ENCODE measurements at regions not wholly inside any gene's neighbourhood (a gene's known extent, or its start where the extent isn't known, plus 50 kb on each side); places are given as distances from the start of the nearest gene placed in this dataset.
"Not testable (repeated sequence)": the region's sequence is repeated elsewhere in the genome, so short reads cannot be mapped to it uniquely, and the experiment has no call there.

DNA sequence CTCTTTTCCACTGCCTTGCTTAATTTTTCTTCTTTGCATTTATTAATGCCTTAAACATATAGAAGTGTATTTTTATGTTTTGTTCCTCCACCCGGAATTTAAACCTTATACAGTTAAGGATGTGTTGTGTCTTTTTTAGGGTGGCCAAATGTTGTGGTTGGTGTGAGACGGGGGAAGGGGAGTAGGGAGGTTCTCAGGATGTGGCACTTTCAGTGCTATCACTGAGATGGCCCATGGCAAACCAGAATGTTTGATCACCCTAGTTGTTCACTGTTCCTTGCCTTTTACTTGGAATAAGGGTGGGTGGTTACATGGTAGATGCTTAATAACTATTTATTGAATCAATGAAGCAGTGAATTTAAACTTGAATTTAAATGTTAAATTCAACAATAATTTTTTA, 216.0 kb upstream of the SLITRK1 start:
- no peak for DNase-seq

DNA sequence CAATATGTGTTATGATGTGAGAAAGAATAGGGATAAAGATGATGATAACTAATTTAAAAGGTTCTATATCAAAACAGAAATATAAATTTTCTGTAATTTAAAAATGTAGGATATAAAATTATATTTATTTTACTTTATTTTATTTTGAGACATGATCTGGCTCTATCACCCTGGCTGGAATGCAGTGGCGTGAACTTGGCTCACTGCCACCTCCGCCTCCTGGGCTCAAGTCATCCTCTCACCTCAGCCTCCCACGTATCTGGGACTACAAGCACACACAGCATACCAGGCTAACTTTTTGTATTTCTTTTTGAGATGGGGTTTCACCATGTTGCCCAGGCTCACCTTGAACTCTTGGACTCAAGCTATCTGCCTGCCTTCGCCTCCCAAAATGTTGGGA, 214.9 kb upstream of the SLITRK1 start:
- no peak for DNase-seq

DNA sequence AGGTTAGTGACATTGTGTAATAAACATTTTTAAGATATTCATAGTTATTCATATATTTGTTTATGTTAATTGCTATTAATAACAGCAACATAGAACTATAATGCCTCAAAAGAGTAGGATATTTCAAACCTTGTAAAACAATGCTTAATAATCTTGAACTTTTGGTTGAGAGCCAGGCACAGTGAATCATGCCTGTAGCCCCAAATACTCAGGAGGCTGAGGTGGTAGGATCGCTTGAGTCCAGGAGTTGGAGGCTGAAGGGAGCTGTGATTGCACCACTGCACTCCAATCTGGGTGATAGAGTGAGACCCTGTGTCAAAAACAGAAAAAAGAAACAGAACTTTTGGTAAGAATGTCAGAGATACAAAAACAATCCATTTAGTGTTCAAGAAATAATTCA, 213.9 kb upstream of the SLITRK1 start:
- DNase-seq, result no peak

DNA sequence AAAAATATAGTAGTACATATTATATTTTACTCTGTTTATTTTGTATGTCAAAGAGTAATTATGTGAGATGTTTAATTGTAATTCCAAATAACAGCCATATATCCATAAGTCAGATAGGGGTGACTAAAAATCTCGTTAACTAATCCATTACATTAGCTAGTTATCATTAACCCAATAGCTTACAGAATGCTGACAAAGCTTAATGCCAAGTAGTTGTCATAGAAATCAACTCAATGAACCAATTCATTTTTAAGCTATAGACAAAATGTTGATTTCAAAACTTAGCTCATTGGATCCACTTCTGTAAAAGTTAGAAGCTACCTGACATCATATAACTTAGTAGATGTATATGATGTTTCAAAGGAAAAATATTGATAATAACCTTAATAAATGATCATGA, 206.7 kb upstream of the SLITRK1 start:
- no peak for DNase-seq

DNA sequence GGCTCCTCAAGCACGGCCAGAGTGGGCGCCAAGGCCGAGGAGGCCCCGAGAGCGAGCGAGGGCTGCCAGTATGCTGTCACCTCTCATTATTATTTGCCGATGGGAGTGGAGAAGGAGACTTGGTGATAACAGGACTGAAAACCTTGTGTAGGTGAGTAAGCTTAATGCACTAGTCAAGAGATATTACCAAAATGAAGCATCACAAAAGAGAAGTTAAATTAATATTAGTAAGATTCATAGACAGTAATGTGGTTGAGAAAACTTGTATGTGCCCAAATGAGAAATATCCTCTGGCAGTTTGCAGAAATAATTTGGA, 204.5 kb upstream of the SLITRK1 start:
- no peak for DNase-seq

DNA sequence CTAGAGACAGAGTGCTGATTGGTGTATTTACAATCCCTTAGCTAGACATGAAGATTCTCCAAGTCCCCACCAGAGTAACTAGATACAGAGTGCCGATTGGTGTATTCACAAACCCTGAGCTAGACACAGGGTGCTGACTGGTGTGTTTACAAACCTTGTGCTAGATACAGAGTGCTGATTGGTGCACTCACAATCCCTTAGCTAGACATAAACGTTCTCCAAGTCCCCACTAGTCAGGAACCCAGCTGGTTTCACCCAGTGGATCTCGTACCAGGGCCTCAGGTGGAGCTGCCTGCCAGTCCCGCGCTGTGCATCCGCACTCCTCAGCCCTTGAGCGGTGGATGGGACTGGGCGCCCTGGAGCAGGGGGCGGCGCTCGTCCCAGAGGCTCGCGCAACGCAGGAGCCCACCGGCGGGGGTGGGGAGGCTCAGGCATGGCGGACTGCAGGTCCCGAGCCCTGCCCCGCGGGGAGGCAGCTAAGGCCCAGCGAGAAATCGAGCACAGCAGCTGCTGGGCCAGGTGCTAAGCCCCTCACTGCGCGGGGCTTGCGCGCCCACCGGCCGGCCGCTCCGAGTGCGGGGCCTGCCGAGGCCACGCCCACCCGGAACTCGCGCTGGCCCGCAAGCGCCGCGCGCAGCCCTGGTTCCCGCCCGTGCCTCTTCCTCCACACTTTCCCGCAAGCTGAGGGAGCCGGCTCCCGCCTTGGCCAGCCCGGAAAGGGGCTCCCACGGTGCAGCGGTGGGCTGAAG, 204.0 kb upstream of the SLITRK1 start:
- DNase-seq, result not testable (repeated sequence)

DNA sequence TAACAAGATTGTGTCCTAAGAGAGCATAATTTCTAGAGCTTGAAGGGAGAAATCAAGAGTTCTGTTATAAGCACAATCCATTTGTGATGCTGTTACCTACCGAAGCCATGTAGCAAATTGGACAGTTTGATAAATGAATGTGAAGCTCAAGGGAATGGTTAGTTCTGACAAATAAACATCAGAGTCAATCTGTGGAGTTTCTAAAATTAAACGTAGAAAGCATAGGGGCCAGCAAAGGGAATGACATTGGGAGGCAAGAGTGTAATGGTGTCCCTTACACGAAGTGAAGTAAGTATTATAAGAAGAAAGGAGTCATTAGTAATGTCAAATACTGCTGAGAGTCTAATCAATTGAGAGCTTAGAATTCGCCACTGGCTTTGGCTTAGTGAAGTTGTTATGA, 200.2 kb upstream of the SLITRK1 start:
- no peak for DNase-seq

DNA sequence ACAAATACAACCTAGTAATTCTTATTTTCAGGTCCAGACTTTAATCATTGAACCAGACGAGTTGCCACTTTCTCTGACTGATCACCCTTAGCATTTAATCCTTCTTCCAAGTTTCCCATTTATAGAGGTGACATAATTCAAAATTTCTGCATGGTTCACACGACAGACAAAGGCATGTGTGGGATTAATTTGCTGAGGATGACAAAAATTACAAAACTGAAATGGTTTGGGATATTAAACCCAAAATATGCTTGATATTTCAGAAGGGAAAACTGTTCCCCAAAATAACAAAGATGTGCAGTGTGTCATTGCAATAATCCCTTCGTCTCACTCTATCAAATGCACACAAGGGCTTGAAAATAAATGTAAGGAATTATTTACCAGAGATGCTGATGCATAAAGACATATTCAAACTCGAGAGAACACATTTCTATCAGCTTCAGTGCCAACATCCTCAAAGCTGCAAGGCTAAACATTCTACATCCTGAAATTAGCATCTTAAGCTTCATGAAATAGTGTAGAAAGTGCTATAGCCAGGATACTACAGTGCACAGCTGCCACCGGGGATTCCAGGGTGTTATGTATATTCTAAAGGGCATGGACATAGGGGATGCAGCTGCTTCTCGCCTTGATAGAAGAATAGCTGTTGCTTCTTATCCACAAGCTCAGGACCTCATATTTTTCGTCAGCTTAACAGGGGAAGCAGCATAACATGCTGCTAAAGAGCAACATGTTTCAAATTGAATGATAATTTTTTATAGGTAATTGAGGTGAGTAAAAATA, 198.7 kb upstream of the SLITRK1 start:
- DNase-seq, result no peak

DNA sequence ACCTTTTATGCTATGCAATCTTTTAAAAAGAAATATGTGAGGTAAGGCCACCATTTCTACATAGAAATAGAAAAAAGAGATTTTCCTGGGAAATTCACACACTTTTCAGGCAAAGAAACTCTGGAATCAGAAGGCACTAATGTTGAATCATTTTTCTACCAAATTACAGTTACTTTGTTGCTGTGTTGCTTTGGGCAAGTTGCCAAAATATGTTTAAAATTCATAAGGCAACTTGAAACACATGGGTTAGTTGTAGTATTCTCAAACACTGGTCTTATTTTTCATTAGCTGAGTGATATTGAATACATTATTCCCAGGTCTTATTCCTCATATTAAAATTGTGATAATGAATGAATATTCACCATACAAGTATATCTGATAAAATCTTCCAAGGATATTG, 195.0 kb upstream of the SLITRK1 start:
- DNase-seq, result no peak

DNA sequence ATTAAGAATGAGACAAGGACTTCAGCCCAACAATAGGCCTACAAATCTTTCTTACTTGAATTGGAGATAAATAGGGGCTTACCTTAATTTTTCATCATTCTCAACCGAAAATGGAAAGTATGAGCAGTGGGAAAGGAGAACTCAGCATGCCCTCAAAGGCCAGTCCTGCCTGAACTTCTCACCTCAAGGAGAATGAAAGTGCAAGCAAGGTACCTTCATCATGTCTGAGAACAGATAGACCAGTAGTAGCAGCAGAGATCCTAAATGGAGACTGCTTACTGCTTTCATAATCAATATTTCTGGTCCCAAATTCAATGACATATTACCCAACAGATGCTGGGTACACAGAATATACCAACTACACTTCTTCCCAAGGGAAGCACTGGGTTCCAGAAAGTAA, 194.0 kb upstream of the SLITRK1 start:
- no peak for DNase-seq

DNA sequence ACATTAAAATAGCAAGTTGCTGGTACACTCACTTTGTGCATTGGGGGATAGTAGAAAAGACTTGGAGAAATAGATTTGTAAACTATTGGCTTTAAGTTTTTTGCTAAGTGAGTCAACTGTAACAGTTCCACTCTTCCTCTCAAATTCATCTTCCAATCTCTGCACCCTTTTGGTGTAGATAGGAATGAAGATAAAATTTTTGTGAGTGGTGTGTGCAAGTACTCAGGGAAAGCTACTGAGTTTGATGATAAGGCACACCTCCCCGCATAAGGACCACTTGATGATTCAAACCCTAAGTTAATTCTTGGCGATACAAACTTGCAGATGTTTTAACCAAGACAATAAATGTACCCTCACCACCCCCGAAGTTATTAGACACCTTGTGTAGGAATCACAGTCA, 168.3 kb upstream of the SLITRK1 start:
- DNase-seq, result no peak

DNA sequence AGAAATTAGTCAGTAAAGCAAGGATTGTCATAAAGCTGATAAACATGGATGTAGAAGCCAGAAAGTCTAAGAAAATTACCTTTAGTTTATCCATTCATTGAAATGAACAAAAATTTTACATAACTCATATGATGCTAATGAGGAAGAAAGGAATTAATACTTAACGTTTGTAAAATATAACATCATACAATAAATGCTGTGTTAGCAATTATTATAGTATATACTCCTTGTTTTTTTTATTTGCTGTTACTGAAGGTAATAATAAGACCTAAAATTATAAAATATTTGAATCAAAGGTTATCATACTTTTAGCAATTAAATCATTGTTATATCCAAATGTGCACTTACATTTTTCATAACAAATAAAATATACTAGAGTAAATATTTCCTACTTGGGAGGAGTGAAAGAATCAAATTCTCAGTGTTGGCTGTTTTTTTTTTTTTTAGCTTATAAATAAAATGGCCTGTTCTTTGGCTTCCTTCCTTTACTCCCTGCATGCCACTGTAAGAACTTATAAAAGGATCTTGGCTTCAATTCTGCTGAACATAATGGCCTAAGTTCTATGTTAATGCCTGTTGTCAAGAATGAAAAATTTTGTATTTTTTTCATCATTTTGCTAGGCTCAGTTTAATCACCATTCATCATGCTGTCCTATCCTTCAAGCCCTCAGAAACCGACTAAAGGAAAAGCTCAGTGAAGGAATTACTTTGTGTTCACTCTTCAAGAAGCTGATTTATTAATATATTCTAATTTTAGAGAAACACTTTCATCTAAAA, 167.4 kb upstream of the SLITRK1 start:
- no peak for DNase-seq

DNA sequence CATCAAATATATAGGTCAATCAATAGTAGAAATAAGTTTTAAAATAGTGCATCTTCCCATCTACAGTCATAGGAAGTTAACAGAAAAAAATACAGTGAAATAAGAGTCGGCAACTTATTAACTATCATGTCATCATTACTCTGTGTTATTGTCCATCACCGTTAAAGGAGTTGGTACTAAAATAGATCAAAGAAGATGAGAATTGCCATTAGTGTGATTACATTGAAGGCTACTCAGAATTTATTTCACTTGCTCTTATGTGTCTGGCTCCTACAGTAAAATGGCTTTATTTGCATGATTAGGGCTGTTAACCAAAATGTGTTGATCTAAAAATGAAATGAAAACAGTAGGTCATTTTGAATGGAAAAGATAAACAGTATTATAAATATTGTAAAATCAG, 162.5 kb upstream of the SLITRK1 start:
- DNase-seq, result no peak

DNA sequence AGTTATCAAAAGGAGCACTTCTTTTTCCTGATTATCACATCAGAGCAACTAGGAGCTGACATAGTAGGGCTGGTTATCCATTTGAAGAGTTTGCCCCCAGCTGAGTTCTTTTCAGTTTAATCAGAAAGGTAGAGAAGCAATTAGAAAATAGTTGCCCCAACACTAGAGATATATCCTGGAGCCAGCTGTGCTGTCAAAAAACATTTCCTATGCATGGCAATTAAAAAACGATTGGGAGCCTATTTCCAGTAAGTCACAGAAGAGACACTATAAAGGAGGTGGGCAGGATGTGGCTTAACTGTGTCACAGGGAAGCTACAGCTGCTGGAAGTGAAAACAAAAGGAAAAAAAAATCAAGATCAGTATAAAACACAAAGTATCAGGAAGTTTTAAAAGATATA, 155.7 kb upstream of the SLITRK1 start:
- DNase-seq, result peak in 1 of 2 donors; percentile 18

DNA sequence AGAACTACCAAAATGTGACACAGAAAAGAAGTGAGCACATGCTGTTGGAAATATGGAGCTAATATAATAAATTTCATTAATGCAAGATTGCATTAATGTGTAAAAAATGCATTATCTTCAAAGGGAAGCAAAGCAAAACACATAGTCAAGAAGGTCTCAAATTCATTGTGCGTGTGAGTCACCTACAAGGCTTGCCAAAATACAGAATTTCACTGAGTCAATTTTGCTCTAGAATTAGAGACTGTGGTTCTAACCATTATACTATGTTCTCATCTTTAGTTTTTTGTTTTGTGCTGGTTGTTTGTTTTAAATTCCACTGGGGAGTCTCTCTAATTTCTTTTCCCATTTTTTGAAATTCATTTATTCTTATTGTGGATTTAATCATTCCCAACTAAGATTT, 149.8 kb upstream of the SLITRK1 start:
- no peak for DNase-seq

DNA sequence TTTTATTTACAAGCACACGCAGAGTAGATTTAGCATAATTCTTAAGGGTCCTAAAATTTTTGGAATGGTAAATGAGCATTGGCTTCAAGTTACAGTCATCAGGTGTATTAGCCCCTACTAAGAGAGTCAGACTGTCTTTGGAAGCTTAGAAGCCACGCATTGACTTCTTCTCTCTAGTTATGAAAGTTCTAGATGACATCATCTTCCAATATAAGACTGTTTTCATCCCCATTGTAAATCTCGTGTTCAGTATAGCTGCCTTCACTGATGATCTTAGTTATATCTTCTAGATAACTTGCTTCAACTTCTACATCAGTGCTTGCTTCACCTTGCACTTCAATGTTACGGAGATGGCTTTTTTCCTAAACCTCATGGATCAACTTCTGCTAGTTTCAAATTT, 148.8 kb upstream of the SLITRK1 start:
- no peak for DNase-seq

DNA sequence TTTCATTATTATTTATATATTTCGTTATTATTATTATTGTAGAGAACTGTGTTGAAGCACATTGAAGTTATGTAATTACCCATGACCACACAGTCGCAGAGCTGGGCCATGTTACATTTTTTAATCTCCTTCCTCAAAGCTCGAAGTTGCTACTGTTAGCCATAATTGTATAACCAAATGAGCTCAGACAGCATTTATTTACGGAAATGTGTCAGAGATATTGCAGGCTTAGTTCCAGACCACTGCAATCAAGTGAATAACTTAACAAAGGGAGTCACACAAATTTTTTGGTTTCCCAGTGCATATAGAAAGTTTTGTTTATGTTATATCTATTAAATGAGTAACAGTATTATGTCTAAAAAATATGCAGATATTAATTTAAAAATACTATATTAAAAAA, 147.1 kb upstream of the SLITRK1 start:
- no peak for DNase-seq

DNA sequence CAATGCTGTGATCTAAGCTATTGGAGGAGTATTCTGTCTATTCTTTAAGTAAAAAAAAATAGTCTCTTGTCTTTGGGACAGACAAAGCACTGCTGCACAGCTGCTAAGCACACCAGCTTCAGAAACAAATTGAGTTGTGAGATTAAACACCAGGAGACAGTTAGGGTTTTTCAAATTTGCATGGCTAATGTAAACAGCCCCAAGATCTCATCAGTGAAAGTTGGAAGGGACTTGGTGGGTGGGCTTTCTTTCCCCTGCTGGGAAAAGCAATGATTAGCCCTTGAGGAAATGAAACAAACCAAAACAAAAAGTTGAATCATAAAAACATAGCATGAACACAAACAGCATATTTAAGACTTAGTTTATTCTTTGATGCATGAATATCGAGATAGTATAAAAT, 143.6 kb upstream of the SLITRK1 start:
- DNase-seq, result no peak

DNA sequence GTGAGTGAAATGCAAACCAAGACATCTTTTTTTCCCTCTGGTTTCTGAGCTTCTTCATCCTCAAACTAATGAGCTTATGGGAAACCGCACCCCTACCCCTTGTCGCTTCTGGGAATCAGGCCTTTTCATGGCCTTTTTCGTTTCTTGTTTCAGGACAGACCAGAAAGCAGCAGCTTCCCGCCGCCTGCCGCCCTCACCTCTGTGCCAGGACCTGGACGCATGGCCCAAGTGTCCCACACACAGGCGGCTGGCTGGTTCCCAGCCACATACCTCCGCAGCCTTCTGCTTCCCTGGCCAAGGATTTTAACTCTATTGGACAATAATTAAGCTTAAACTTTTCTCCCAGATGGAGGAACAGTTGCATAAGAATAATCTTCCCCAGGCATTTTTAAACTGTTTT, 114.1 kb upstream of the SLITRK1 start:
- no peak for DNase-seq

DNA sequence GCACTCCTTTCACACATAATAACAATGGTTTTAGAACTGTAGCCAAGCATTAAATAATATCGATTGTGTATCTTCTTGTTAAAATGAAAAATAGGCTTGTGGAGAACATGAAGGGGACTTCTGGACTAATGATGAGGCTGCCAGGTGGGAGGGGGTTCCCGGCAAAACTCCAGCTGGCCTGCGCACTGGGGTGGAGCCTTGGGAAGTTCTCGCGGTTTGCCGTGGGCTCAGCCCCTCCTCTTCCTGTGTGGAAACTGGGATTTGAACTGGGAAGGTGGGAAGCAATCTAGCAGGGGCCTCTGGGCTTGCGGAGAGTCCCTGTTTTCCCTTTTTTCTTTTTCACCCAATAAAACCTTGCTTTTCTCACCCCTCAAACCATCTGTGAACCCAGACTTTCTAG, 113.7 kb upstream of the SLITRK1 start:
- DNase-seq, result no peak

DNA sequence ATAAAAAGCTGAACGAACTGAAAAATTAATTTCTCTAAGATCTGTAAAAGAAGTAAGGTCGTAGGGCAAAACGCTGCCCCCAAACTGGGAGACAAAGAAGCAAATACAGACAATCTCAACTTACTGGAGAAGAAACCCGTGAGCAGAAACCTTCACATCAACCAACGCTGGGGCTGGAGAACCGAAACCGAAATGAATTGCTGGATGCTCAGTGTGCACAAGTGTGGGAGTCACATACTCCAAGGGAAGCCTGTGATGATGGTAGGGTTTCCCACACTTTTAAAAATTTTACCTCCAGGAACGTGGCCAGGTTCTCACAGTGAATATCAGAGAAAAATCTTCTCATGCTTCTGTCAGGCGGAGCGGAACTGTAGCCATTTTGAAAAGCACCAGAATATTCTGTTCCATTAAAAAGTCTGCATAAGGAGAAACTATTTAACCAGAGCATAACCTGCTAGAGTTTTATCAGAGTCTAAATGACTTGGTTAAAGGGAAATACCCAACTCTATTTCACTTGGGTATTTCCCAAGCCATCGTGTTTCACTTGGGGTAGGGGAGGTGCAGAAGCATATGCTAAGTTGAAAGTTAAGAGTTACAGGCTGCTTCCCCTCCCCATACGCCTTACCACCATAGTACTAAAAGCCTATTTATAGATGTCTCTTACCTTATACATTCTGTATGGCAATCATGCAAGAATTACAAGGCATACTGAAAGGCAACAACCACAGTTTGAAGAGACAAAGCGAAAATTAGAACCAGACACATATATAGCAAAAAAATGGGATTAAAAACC, 110.5 kb upstream of the SLITRK1 start:
- DNase-seq, result no peak

DNA sequence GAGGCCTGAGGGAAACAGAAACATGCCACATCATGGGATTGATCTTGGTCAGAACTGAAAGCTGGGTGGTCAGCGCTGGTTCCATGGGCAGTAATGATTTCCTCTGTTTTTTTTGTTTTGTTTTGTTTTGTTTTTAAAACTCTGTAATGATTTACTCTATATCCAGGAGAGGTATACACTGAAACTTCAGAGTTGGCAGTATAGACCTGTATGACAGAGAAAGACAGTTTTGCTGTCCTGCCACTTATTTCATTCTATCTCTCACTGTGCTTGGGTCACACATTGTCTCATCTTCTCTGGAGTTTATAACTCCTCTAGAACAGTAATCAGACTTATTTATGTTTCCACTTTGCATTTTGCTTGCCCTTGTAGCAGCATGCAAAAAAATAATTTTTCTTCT, 105.1 kb upstream of the SLITRK1 start:
- no peak for DNase-seq

DNA sequence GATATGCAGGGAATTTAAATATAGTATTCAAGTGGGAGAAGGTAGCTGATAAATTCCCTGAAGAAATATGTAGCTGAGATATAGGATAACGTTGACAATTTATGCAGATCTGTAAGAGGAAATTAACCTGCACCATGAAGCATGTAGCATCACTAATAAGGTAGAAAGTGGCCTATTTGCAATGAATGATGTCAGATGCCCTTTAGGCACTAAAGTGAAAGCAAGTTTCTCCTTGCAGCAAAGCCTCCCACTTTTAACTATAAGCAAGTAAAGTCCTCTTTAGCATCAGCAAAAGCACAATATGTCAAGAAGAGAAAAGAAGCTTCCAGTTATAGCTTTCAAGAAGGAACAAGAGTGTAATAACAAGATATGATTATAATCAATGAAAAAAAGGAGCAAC, 102.5 kb upstream of the SLITRK1 start:
- no peak for DNase-seq
